Small intestine (tissue), 7 donors: ENCODE measurements at regions not wholly inside any gene's neighbourhood (a gene's known extent, or its start where the extent isn't known, plus 50 kb on each side); places are given as distances from the start of the nearest gene placed in this dataset.

Experiments
- DNase-seq, 2 donors: peaks; one replicate each; pipeline versions ENCODE4 v3.0.0 to v3.0.0-alpha.2; 2013
- FAIRE-seq: peaks from 2 replicates; lab custom pipeline; 2012; peaks lifted over from hg19 to GRCh38; lab: Jason Lieb, UNC
- H3K27ac ChIP-seq, 3 donors: one replicate each; pipeline ENCODE4 v1.5.1; 2013; ENCODE audit warnings: low read length in 2 of 3, mild to moderate bottlenecking in 2 of 3, control low read depth in 1 of 3, inconsistent platforms in 1 of 3, low read depth in 1 of 3, moderate library complexity in 1 of 3
- H3K27me3 ChIP-seq, 3 donors: one replicate each; pipeline ENCODE4 v1.6.1; 2013; ENCODE audit warnings: low read length in 3 of 3, inconsistent platforms in 1 of 3; ENCODE audit not compliant: control insufficient read depth in 3 of 3, insufficient read depth in 3 of 3
- H3K36me3 ChIP-seq, 3 donors: one replicate each; pipeline ENCODE4 v1.6.1; 2013; ENCODE audit warnings: low read length in 3 of 3, inconsistent platforms in 1 of 3, low read depth in 1 of 3, mild to moderate bottlenecking in 1 of 3, moderate library complexity in 1 of 3; ENCODE audit not compliant: control insufficient read depth in 3 of 3, insufficient read depth in 2 of 3
- H3K4me1 ChIP-seq, 3 donors: one replicate each; pipeline ENCODE4 v1.6.1; 2013; ENCODE audit warnings: low read length in 2 of 3, inconsistent platforms in 1 of 3, low read depth in 1 of 3, mild to moderate bottlenecking in 1 of 3, moderate library complexity in 1 of 3; ENCODE audit not compliant: control insufficient read depth in 3 of 3, insufficient read depth in 2 of 3
- H3K4me3 ChIP-seq, 3 donors: one replicate each; pipeline ENCODE4 v1.5.1; 2013; ENCODE audit warnings: low read length in 3 of 3, control low read depth in 1 of 3, inconsistent platforms in 1 of 3, low read depth in 1 of 3, mild to moderate bottlenecking in 1 of 3, moderate library complexity in 1 of 3
- H3K9me3 ChIP-seq, 2 donors: one replicate each; pipeline ENCODE4 v1.6.1; 2013; ENCODE audit warnings: low read depth in 1 of 2, low read length in 1 of 2; ENCODE audit not compliant: control insufficient read depth in 2 of 2, insufficient read depth in 1 of 2
- WGBS, 3 donors: extraction: QIAGEN DNeasy Blood & Tissue Kit; methylation state at CpG; one replicate each; pipeline ENCODE4 v1.1.7; 2013; 5-methylcytosine and 5-hydroxymethylcytosine counted together
- donor health status: healthy with polysubstance abuse.
- donor health status: control.
- donor health status: control.
- donor health status: Bipolar disorder and iron deficiency.
- donor health status: healthy.

DNA sequence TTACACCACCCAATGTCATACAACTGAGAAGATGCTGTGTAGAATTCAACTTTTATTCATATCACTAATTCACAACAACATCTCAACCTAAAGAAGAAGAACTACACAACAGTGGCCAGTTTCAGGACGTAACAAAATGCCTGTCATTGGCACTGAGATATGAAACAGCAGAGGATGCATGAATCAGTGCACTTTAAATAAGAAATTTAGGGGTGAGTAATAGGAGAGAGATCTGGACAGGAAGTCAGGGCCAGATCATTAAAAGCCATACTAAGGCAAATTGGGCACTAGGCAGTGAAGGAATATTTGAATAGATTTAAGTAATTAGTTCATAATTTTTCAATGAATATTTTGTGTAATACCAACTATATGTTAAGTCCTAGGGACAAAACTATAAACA lies 510.5 kb downstream of the PLPP3 start:
- no peak for FAIRE-seq
- 63 to 72% (median 70%) methylated on average over 1 of the region's 1 CpG for WGBS, 3 donors

DNA sequence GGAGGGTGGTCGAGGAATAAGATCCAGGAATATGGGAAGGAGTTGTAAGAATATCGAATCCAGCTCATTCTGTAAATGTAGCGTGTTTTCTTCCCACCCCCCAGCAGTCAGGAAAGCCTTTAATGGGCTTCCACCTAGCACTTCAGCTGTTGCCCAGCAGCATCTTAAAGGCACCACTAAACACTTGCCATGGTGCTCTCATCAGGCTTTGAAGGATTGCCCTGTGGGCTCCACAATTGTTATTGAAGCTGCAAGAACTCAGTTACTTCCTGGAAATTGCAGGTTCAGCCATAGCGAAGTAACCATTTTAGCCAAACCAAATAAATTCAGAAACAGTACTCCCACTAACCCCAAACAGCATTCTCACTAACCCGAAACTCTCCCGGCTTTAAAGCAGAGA lies 511.2 kb downstream of the PLPP3 start:
- Histone ChIP-seq H3K36me3 (no peaks in the 10 kb centered on the region), H3K9me3 (no peaks in the 10 kb centered on the region), H3K4me1 (no peaks in the 10 kb centered on the region), H3K27ac (no peak overlapping the region), H3K27me3 (peaks cover 0 to 3% (median 0%) of the 10 kb centered on the region in 3 donors), H3K4me3 (no peak overlapping the region)
- 76 to 82% (median 79%) methylated on average over 6 of the region's 6 CpGs for WGBS, 3 donors
- FAIRE-seq = no peak
- DNase-seq = no peak

More for the DNA sequence above, 510.5 kb downstream of the PLPP3 start:
- no peak overlapping the region for H3K27ac ChIP-seq
- no peak overlapping the region for H3K4me3 ChIP-seq
- no peaks in the 10 kb centered on the region for H3K36me3 ChIP-seq
- no peaks in the 10 kb centered on the region for H3K4me1 ChIP-seq
- no peak for DNase-seq
- H3K27me3 ChIP-seq = peaks cover 0 to 3% (median 0%) of the 10 kb centered on the region in 3 donors
- no peaks in the 10 kb centered on the region for H3K9me3 ChIP-seq

DNA sequence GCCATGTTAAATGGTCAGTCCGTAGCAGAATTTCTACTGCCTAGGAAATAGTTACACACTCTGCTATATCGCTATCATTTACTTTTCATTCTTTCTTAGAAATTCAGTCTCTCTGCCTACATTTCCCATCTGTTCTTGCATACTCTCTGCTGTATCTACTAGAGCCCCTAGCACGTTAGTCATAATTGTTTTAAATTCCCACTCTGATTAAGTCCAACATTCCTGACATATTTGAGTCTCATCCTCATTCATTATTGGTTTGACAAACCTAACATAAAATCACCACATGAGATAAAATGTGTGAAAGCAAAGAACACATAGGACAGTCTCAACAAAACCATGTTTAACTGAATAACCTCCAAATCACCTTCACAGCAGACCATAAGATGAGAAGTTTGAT lies 513.6 kb downstream of the PLPP3 start:
- WGBS, 3 donors = 60 to 76% (median 68%) methylated on average over 3 of the region's 3 CpGs
- no peaks in the 10 kb centered on the region for H3K36me3 ChIP-seq
- H3K4me1 ChIP-seq = no peaks in the 10 kb centered on the region
- H3K27me3 ChIP-seq = peaks cover 0 to 3% (median 0%) of the 10 kb centered on the region in 3 donors
- DNase-seq = no peak
- H3K27ac ChIP-seq = no peak overlapping the region
- no peak overlapping the region for H3K4me3 ChIP-seq
- FAIRE-seq = no peak
- no peaks in the 10 kb centered on the region for H3K9me3 ChIP-seq

GRCh38 chr1:56064705-56065104 lies 514.7 kb downstream of the PLPP3 start:
- FAIRE-seq = no peak
- H3K36me3 ChIP-seq = no peaks in the 10 kb centered on the region
- peaks cover 0 to 3% (median 0%) of the 10 kb centered on the region in 3 donors for H3K27me3 ChIP-seq
- H3K4me3 ChIP-seq = no peak overlapping the region
- WGBS, 3 donors = 22 to 63% (median 41%) methylated on average over 3 of the region's 3 CpGs
- H3K9me3 ChIP-seq = no peaks in the 10 kb centered on the region
- no peaks in the 10 kb centered on the region for H3K4me1 ChIP-seq
- H3K27ac ChIP-seq = no peak overlapping the region
- DNase-seq = peak in 1 of 2 donors; percentile 57

- DNase-seq (no peak), FAIRE-seq (no peak)
- Histone ChIP-seq H3K9me3 (no peaks in the 10 kb centered on the region), H3K27me3 (peaks cover 0 to 3% (median 0%) of the 10 kb centered on the region in 3 donors), H3K4me3 (no peak overlapping the region), H3K27ac (no peak overlapping the region), H3K36me3 (no peaks in the 10 kb centered on the region), H3K4me1 (no peaks in the 10 kb centered on the region)
- 78 to 87% (median 83%) methylated on average over 4 of the region's 4 CpGs for WGBS, 3 donors
Observed at GRCh38 chr1:56063461-56063860, 515.9 kb downstream of the PLPP3 start.

DNA sequence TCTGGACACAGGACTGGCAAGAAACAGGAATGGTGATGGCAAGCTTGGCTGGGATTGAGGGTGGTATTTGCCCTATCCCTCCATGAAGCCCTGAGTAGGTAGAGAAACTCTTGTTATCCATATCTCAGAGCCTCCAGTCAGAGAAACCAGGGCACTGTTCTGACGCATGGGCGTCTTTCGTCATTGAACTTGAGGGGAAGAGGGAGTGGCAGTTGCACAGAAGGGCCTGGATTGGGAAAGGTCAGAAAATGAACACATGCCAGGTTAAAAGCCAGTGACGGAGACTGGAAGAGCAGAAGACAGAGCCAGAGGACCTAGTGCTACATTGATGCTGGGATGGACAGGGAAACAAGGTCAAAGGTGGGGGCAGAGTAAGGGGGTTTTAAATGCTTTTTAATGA lies 516.7 kb downstream of the PLPP3 start:
- H3K27me3 ChIP-seq = no peaks in the 10 kb centered on the region
- H3K4me1 ChIP-seq = no peaks in the 10 kb centered on the region
- no peak overlapping the region for H3K4me3 ChIP-seq
- FAIRE-seq (no peak), DNase-seq (no peak)
- H3K9me3 ChIP-seq = no peaks in the 10 kb centered on the region
- H3K27ac ChIP-seq = no peak overlapping the region
- 86 to 95% (median 89%) methylated on average over 4 of the region's 4 CpGs for WGBS, 3 donors
- H3K36me3 ChIP-seq = no peaks in the 10 kb centered on the region

GRCh38 chr1:56061824-56062223 lies 517.5 kb downstream of the PLPP3 start:
- Histone ChIP-seq H3K4me3 (no peak overlapping the region), H3K27ac (no peak overlapping the region), H3K9me3 (no peaks in the 10 kb centered on the region), H3K4me1 (no peaks in the 10 kb centered on the region), H3K27me3 (no peaks in the 10 kb centered on the region), H3K36me3 (no peaks in the 10 kb centered on the region)
- FAIRE-seq (no peak), DNase-seq (no peak)

DNA sequence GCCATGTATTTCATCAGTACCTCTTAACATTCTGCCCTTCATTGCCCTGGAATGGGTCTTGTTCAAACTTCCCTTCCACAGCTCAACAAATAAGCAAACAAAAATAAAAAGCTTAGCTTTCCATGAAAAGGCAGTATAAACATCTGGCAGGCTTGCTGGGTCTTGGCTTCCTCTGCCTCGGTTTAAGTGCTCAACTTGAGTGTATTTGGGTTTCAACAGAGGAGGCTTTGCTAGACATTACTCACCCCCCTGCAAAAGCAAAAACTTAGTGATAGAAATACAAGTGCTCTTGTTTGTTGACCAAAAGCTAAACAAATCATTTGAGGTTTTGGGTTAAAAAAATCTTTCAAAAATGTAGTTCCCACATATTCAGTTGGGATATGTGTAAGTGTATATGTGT lies 518.5 kb downstream of the PLPP3 start:
- H3K9me3 ChIP-seq = no peaks in the 10 kb centered on the region
- FAIRE-seq = no peak

More for the DNA sequence above, 518.5 kb downstream of the PLPP3 start:
- no peak overlapping the region for H3K4me3 ChIP-seq
- H3K4me1 ChIP-seq = no peaks in the 10 kb centered on the region
- DNase-seq = no peak
- H3K27ac ChIP-seq = no peak overlapping the region
- 50 to 59% (median 59%) methylated on average over 1 of the region's 1 CpG for WGBS, 3 donors
- no peaks in the 10 kb centered on the region for H3K27me3 ChIP-seq
- H3K36me3 ChIP-seq = no peaks in the 10 kb centered on the region
